AG08395 (cell line): ENCODE measurements at regions not wholly inside any gene's neighbourhood (a gene's known extent, or its start where the extent isn't known, plus 50 kb on each side); places are given as distances from the start of the nearest gene placed in this dataset.
"Not testable (repeated sequence)": the region's sequence is repeated elsewhere in the genome, so short reads cannot be mapped to it uniquely, and the experiment has no call there.

Experiments
- DNase-seq: peaks from one replicate; pipeline ENCODE4 v3.0.0; 2012; ENCODE audit warnings: mixed read lengths, low spot score

DNA sequence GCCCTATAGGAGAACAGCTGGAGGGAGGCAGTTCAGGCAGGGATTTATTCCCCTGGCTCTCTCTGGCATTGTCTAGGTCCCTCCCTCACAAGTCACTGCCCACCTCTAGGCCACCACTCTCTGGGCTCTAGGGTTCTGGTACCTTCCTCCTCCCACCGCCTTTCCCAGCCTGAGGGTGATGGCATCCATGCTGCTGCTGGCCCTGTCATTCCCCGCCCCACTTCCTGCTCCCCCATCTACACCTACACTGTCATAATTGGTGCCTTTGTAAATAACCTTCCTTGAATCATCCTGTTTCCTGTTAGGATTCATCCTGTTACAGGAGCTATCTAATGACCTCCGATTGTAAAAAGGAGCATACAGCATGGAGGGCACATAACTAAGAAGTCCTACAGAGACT lies 303.3 kb upstream of the COBL start:
- DNase-seq = no peak

DNA sequence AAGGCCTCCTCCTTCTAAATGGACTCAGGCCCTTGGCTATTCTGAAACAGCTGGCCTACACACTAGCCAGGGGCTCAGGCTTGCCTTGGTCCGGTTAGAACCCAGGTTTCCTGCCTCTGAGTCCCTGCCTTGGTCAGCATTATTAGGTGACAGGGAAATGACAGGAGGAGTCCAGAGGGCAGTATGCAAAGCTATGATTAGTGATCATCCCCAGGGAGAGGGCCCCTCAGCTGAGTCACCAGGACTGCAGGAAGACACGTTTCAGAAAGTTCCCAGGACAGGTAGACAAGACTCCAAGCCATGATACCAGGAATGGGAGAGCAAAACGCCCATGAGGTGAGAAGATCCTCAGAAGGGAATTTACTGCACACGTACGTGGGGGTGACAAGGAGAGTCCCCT lies 301.1 kb upstream of the COBL start:
- DNase-seq = no peak

DNA sequence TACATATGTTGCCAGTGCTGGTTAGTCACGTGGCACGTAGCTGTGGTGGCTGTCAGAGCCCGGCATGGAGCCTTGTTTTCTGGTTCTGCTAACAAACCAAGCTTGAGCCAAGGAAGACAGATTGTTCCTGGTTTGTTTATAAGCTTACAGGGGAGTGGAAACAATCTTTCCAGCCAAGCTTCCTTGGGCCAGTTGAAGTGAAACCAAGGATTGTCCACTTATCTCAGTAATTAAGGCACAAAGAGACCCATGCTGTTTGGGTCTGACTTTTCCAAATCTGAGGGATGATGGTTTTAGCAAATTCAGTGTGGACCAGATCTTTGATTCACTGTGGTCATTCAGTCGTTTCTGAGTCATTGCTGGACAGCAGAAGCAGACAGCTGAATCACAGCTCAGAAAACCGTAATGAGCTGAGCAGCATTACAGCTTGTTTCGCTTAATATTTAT lies 297.3 kb upstream of the COBL start:
- DNase-seq = no peak

DNA sequence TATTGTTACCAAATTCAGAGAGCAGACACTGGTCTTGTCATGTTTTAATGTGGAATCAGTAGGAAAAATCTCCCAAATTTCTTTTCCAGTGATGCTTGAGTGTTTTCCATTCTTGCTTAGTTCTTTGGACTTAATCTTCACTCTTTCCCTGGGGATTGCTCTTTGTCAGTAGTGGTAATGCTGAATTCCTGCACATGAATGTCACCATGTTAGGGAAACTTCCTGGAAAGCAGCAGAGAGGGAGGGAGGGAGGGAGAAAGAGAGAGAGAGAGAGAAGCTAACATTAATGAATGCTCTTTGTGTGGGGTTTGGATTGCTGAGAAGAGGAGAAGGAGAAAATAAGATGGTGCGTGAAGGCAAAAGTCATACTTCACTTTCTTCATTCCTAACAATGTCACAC lies 295.3 kb upstream of the COBL start:
- no peak for DNase-seq

DNA sequence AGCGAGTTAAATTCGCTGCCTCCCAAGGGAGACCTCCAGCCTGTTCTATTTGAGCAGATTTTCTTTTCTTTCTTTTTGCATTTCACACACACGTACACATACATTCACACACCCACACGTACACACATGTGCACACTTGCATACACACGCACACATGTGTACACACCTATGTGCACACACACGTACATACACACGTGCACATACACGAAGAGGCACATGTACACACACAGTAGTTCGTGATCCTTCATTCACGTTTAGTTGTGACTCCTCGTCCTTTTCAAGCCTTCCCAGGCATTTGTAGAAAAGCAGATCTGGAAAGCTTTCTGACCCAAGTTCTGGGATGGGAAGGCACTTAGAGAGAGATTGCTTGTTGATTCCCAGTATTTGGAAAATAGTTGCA lies 290.8 kb upstream of the COBL start:
- no peak for DNase-seq

DNA sequence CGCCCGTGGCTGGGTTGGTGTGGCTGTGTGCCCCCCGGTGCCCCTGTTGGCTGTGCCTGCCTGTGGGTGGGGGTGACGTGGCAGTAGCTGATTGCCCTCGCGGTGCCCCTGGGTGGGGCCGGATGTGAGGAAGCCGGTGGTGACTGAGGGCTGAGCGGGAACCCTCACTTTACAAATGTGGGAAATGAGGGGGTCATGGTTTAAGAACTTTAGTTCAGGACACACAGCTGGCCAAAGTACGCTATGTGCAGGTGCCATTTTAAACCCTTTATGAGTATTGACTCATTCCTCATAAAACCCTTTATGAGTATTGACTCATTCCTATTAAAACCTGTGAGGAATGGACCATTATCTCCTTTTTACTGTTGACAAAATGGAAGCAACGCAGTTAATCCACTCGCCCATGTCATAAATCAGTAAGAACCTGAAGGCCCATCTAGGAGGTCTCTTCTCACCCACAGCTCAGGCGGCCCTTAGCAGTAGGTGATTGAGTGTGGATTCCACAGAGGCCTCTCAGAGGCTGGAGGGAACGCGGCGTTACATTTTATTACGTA lies 290.1 kb upstream of the COBL start:
- no peak for DNase-seq

DNA sequence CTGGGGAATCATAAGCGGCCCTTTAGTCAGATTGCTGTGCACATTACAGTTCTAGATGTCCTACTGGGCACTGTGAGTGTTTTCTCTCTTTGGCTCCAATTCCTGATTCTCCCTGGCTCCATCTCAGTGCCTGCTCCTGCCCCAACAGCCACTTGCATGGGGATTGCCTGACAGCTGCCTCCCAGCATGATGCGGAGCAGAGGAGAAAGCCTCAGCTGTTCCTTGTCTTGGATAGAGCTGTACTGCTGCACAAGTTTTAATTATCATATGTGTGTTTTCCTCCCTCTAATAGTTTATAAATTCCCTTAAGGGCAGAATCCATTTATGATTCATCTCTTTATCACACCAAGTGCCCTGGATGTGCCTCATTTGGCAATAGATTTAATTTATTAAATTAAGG lies 285.8 kb upstream of the COBL start:
- no peak for DNase-seq

DNA sequence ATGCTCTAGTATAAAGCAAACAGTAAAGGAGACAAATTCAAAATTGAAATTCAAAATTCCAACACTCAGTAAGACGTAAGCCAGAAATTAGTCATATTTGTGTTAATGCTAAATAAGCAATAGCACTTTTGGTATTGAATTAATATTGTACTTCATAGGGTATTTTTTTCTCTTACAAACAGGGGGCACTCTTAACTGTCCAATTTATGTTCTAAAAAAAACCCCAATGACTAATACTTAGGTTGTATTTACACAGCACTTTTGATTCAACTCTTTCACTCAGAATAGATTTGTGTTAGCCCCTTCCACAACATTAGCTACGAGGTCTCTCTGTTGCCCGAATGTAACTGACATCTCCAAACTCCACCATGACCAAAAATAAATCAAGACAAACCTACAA lies 284.9 kb upstream of the COBL start:
- DNase-seq = no peak

DNA sequence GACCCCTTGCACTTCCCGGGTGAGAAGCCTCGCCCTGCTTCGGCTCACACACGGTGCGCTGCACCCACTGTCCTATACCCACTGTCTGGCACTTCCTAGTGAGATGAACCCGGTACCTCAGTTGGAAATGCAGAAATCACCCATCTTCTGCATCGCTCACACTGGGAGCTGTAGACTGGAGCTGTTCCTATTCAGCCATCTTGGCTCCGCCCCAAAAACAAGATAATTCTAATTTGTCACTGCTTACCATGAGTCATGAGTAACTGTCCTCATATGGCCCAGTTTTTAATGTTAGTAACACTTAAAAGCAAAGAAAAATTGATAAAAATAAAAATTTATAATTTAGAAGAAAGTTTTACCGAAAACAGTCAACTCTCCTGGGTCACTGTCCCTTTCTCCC lies 283.3 kb upstream of the COBL start:
- not testable (repeated sequence) for DNase-seq

DNA sequence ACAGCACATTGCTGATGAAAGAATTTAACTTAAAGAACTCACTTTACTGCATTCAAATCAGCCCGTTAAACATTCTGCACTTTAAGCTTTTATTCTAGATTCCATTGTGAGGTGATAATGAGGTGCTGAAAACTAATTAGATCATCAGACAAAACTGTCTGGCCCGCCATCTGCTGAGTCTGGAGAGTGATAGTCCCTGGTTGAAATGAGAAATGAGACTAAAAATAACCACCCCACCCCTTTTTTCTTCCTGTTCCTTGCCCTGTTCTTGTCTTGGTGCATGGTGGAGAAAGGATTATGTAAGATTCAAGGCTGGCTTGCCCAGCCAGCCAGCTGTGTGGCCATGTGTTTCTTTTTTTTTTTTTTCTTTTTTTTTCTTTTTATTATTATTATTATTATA lies 277.0 kb upstream of the COBL start:
- no peak for DNase-seq

DNA sequence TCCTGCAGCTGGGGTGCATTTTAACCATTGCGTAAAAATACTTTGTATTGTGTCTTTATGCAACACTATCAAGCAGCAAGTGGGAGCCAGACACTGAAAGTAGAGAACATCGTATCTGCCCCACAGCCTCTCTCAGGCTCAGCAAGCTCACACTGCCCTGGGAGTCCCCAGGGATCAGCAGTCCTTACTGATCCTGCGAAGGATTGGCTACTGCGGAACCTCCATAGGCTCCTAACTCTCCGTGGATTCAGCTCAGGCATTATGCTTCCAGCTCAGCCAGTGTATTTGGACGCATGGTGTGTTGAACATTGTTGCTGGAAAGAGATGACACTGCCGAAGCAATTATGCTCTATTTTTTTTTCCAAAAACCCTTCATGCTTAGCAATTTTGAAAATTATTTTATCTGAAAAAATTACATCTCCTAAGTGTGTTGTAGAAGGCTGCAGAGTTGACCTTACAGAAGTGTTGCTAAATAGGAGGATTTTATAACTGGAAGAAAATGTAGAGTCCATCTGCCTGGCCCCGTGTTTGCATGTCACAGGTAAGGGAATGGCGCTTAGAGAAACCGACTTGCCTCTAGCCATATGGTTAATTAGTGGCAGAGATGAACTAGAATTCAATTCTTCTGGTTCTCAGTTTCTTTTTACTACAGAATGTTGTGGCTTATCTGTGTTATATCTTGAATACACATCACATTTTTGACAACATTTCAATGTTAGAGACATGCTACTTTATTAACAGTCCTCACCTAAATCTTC lies 276.4 kb upstream of the COBL start:
- no peak for DNase-seq

DNA sequence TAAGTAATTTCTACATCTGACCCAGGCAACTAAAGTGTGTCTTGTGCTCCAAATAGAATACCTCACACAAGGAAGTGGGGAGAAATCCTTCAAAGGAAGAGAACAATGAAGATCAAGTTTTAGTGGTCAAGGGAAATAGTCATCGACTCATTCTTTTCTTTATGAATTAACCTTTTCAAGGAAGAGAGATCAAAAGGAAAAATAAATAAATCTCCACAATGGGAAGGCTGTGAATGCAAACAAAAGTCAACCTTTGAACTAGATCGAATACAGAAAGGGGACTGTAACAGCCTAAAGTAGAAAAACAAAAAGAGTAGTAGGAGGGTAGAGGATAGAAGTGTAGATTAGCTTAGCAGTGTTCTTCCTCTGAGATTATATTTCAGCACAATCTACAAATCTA lies 274.6 kb upstream of the COBL start:
- no peak for DNase-seq

DNA sequence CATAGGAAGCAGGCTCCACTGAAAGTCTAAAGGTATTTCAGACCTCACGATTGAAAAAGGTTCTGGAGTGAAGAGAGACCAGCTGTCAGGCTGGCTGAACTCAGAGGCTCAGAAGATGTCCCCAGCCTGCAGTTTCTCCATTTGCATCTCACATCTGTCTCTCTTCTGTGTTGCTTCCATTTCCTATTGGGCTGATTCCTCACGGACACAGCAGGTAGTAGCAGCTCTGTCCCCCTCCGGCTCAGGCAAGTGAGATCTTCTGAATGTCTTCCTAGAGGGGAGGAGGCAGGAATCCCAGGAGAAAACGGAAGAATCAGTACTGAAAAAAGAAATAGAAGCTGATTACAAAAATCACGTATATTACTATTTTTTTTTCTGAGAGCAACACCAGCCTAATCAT lies 274.1 kb upstream of the COBL start:
- no peak for DNase-seq

DNA sequence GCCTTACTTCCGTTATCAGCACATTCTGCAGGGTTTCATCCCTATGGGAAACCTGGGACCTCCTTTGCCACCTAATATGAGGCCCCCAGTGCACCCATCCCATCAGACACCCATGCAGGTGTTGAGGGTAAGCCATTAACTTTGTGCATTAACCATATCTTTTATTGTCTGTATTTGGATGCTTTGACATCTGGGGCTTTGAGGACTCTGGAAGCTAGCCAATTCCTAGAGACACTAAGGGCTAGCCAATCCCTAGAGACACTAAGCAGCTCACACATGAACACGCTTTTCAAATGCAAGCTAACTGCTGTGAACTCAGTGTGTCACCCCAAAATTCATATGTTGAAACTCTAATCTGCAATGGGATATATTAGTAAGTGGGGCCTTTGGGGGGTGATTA lies 272.5 kb upstream of the COBL start:
- DNase-seq = no peak

DNA sequence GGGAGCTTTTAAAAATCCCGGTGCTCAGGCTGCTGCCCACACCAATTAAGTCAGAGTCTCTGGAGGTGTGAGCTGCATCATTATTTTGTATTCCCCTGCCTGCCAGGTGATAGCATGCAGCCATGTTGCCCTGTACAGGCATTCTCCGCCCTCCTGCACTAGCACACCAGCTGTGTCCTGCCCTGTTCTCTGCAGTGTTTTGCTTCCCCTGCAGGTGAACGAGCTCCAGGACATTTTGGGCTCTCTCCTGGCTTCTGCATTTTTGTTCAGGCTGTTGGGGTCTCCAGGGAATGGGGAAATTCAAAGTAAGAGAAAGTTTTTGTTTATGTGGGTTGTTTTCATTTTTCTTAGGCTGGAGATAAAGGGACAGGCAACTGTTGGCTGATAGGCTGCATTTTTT lies 271.0 kb upstream of the COBL start:
- DNase-seq = no peak

DNA sequence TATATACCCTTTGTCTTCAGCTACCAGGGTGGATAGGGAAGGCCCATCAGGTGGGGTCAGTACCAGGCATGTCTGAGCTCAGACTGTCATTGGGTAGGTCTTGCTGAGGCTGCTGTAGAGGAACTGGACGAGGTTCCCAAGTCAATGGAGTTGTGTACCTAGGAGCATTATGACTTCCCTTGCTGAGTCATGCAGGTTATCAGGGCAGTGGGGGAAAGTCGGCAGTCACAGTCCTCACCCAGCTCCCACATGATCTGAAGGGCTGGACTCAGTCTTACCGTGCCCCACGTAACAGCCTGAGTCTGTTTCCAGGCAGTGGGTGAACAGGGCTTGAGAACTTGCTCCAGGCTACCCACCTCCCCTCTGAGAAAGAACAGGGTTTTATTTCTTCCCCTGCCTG lies 260.8 kb upstream of the COBL start:
- no peak for DNase-seq

DNA sequence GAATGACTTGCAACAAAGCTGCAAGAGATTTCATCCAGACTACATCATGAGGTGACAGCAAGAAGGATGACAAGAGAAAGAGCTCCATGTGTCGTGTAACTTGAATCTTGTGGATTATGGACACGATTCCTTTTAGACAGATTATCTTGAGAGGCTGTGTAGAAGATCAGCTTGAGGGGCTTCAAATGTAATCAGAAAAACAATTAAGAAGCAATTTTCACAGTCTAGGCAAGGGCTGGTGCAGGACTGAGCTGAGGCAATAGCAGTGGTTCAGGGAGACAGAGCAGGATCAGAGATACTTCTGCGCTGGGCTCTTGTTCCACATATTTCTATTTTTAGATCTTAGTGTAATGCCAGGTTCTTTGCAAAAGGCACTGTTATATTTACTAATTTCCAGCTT lies 253.0 kb upstream of the COBL start:
- no peak for DNase-seq

DNA sequence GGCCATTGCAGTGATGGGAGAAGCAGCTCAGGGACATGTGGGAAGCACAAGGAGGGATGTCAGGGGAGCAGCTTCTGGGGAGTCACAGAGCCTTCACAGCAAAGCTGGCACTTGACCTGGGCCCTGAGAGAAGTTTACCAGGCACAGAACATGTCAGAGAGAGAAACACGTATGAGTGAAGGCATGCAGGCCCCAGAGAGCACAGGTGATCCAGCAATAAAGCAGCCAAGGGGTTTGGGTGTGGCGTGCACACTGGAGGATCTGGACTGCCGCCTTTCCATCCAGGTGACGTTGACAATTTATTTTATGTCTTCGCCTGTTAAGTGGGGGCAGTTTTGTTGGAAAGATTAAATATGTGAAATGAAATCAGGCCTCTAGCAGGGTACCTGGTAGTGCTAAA lies 252.6 kb upstream of the COBL start:
- no peak for DNase-seq

DNA sequence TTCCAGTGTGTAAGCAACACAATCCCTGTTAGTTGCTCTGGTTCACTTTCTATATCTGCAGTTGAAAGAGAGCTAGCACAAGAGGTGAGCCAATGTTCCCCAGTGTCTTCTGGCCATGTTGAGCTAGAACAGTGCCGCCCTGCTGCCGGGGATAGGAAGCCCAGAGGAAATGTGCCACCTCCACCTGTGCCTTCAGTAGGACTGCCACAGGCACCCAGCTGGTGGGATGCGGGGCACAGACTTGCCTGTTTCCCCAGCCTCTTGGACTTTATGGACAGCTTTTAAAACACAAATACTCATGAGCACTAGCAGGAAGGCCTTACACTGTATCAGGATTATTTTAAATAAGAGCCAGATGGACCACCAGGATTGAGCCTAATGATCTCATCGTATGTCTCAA lies 234.5 kb upstream of the COBL start:
- no peak for DNase-seq

DNA sequence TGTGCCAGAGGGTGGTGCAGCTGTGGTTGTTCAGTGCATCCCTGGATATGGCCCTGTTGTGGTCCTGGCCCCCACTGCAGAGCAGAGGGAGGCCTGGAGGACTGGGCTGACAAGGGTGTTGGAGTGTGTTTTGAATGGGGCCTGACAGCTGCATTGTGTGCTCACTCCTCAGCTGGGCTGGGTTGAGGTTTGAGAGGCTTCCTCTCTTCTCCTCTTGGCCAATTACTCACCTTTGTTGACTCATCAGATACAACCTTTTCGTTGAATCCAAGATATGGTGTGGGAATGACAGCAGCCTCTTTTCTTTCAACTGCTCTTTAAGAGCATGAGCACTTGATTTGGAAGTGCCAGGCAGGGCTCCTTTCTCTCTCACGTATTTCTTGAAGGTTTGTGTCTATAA lies 228.5 kb upstream of the COBL start:
- no peak for DNase-seq

DNA sequence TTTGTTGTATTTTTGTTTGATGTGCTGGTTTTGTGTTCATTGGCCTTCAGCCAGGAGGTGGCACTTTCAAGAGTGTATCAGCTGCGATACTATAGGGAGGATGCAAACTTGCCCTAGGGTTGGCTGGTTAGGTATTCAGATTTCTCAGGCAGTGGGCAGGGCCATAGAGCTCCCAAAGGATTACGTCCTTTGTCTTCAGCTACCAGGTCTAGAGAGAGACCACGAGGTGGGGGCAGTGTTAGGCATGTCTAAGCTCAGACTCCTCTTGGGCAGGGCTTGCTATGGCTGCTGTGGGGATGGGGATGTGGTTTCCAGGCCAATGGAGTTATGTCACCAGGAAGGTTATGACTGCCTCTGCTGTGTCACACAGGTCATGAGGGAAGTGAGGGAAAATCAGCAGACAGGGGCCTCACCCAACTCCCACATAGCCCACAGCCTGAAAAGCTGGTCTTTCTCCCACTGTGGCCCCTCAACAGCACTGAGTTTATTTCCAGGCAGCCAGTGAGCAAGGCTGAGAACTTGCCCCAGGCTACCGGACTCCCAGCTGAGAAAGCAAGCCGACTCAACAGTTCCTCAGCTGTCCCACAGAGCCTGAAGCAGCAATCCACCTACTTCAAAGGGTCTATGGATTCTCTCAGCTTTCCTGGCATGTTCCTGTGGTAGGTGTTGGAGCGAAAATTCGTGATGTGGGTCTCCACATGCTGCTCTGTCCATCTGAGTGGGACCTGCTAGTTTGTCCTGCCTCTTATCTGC lies 227.4 kb upstream of the COBL start:
- DNase-seq = no peak

DNA sequence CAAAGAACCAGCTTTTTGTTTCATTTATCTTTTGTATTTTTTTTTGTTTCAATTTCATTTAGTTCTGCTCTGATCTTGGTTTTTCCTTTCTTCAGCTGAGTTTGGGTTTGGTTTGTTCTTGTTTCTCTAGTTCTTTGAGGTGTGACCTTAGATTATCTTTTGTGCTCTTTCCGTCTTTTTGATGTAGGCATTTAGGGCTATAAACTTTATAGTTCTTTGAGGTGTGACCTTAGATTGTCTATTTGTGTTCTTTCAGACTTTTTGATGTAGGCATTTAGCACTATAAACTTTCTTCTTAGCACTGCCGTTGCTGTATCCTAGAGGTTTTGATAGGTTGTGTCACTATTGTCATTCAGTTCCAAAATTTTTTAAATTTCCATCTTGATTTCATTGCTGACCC lies 224.3 kb upstream of the COBL start:
- DNase-seq = not testable (repeated sequence)

DNA sequence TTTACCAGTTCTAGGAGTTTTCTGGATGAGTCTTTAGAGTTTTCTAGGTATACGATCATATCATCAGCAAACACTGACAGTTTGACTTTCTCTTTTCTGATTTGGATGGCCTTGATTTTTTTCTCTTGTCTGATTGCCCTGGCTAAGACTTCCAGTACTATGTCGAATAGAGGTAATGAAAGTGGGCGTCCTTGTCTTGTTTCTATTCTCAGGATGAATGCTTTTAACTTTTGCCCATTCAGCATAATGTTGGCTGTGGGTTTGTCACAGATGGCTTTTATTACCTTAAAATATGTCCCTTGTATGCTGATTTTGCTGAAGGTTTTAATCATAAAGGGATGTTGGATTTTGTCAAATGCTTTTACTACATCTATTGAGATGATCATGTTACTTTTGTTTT lies 223.2 kb upstream of the COBL start:
- DNase-seq = no peak

DNA sequence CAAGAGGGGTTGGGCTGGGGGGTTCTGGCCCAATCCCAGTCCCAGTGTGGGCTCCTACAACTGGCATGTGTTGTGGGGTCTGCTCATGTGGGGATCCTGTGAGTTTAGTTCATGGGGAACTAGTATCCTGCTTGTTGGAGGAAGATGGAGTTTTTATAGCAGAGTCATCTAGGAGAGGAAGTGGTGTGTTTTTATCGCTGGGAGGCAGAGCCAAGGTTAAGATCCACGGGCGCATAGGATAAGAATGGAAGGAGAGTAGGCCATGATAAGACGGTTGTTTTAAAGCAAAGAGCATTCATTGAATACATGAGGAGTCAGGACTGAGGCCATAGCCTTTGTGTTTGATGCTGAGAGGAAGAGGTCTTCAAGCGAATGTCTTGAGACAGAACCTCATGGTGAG lies 211.6 kb upstream of the COBL start:
- DNase-seq = no peak
